ENCODE measurements at regions not wholly inside any gene's neighbourhood (a gene's known extent, or its start where the extent isn't known, plus 50 kb on each side); places are given as distances from the start of the nearest gene placed in this dataset.
A peak's percentile ranks its signal among the peaks of the same experiment; 100 is the strongest.

DNA sequence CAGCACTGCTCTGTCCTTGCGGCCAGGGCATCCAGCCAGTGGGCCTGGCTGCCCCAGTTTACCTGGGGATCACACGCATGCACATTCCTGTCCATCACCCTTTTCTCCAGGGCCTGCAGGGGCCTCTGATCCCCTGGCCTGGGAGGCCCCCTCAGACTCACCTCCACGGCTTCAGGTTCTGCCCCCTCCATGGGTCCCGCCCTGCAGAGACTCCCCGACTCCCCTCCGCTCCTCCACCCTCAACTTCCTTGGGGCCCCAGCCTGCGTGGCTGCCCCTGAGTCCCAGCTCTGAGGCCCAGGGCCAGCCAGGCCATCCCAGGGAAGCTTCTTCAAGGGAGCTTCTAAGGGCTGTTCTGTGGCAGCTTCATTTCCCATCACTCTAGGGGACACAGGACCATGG lies 324.1 kb downstream of the TCERG1L start:
- Histone ChIP-seq H3K4me3 (no peak overlapping the region), H3K4me1 (ENCODE audit: control insufficient read depth in 5 of 5, insufficient read depth in 5 of 5, low read length in 5 of 5) (peaks cover 0 to 5% (median 0%) of the 10 kb centered on the region in 5 donors), H3K27ac (ENCODE audit: low read depth in 1 of 2, low read length in 1 of 2) (no peak overlapping the region), H3K27me3 (ENCODE audit: control insufficient read depth in 3 of 3, insufficient read depth in 3 of 3, low read length in 2 of 3) (peaks cover 0 to 4% (median 0%) of the 10 kb centered on the region in 3 donors), H3K36me3 (ENCODE audit: control insufficient read depth in 4 of 4, insufficient read depth in 4 of 4, low read length in 4 of 4) (no peaks in the 10 kb centered on the region), H3K9ac (ENCODE audit: insufficient read depth in 1 of 2, low read length in 2 of 2) (no peak overlapping the region), H3K9me3 (ENCODE audit: control insufficient read depth in 4 of 4, insufficient read depth in 3 of 4, low read length in 3 of 4) (peaks cover 0 to 3% (median 1%) of the 10 kb centered on the region in 4 donors)
- TF ChIP-seq, protein P1, sequence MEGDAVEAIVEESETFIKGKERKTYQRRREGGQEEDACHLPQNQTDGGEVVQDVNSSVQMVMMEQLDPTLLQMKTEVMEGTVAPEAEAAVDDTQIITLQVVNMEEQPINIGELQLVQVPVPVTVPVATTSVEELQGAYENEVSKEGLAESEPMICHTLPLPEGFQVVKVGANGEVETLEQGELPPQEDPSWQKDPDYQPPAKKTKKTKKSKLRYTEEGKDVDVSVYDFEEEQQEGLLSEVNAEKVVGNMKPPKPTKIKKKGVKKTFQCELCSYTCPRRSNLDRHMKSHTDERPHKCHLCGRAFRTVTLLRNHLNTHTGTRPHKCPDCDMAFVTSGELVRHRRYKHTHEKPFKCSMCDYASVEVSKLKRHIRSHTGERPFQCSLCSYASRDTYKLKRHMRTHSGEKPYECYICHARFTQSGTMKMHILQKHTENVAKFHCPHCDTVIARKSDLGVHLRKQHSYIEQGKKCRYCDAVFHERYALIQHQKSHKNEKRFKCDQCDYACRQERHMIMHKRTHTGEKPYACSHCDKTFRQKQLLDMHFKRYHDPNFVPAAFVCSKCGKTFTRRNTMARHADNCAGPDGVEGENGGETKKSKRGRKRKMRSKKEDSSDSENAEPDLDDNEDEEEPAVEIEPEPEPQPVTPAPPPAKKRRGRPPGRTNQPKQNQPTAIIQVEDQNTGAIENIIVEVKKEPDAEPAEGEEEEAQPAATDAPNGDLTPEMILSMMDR (IDR thresholded peaks at IDR 0.05; ENCODE audit: control extremely low read depth, extremely low read depth) = no peak
- DNase-seq = no peak
- ATAC-seq (ENCODE audit: insufficient read depth, low FRiP score) = no peak
- WGBS, 2 donors = 86 to 90% methylated on average over 7 of the region's 7 CpGs

DNA sequence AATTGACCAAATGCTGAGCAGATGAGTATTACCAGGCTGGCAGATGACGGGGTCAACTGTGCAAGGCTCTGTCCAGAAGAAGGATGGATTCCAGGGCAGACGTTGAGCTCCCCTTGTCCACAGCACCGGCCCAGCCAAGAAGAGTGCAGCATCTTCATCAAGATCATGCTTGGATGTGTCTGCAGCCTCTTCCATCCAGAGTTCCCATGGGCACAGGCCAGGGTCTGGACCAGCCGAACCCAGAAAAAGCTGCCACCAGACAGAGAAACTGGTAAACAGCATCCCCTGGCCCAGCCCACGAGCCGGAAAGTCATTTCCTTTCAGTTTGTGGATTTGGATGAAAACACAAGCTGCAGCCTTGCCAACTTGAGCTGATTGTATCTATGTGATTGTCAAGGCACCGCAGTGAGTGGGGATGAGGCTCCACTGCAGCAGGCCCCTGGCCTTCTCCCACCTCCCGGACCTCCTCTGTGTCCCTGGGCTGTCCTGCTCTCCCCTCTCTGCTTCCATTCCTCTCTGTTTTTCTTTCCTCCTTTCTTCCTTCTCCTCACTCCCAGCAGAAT lies 321.8 kb downstream of the TCERG1L start:
- TF ChIP-seq, protein P1 (IDR thresholded peaks at IDR 0.05; ENCODE audit: control extremely low read depth, extremely low read depth) = no peak
- no peak overlapping the region for H3K9ac ChIP-seq (ENCODE audit: insufficient read depth in 1 of 2, low read length in 2 of 2)
- no peaks in the 10 kb centered on the region for H3K36me3 ChIP-seq (ENCODE audit: control insufficient read depth in 4 of 4, insufficient read depth in 4 of 4, low read length in 4 of 4)
- H3K4me1 ChIP-seq (ENCODE audit: control insufficient read depth in 5 of 5, insufficient read depth in 5 of 5, low read length in 5 of 5) = peaks cover 0 to 5% (median 0%) of the 10 kb centered on the region in 5 donors
- no peak overlapping the region for H3K4me3 ChIP-seq
- DNase-seq = peak in 2 of 3 donors; percentile 18 to 64
- H3K27me3 ChIP-seq (ENCODE audit: control insufficient read depth in 3 of 3, insufficient read depth in 3 of 3, low read length in 2 of 3) = peaks cover 0 to 4% (median 0%) of the 10 kb centered on the region in 3 donors
- H3K27ac ChIP-seq (ENCODE audit: low read depth in 1 of 2, low read length in 1 of 2) = no peak overlapping the region
- H3K9me3 ChIP-seq (ENCODE audit: control insufficient read depth in 4 of 4, insufficient read depth in 3 of 4, low read length in 3 of 4) = no peaks in the 10 kb centered on the region
- WGBS, 2 donors = 48 to 58% methylated on average over 8 of the region's 8 CpGs
- no peak for ATAC-seq (ENCODE audit: insufficient read depth, low FRiP score)

DNA sequence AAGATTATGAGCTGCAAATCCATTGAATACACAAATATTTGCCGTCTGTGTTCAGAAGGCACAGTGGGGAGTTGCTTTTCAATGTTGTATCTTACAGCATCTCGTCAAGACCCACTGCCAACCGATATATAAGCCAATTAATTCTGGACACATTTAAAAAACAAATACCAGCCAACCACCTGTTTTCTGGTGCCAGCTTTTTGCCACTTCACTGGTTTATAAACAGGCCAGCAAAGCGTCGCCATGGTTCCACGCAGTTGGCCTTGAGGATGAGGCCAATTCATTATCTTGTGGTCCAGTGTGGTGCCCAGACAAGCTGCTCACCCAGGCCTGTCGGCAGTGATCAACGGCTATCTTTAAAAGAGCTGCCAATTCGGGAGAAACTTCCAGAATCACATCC lies 321.0 kb downstream of the TCERG1L start:
- TF ChIP-seq, protein P1 (IDR thresholded peaks at IDR 0.05; ENCODE audit: control extremely low read depth, extremely low read depth) = no peak
- no peak overlapping the region for H3K4me3 ChIP-seq
- H3K9ac ChIP-seq (ENCODE audit: insufficient read depth in 1 of 2, low read length in 2 of 2) = no peak overlapping the region
- no peak overlapping the region for H3K27ac ChIP-seq (ENCODE audit: low read depth in 1 of 2, low read length in 1 of 2)
- no peaks in the 10 kb centered on the region for H3K9me3 ChIP-seq (ENCODE audit: control insufficient read depth in 4 of 4, insufficient read depth in 3 of 4, low read length in 3 of 4)
- 84 to 88% methylated on average over 9 of the region's 9 CpGs for WGBS, 2 donors
- ATAC-seq (ENCODE audit: insufficient read depth, low FRiP score) = no peak
- peaks cover 0 to 5% (median 0%) of the 10 kb centered on the region in 5 donors for H3K4me1 ChIP-seq (ENCODE audit: control insufficient read depth in 5 of 5, insufficient read depth in 5 of 5, low read length in 5 of 5)
- peaks cover 0 to 8% (median 0%) of the 10 kb centered on the region in 3 donors for H3K27me3 ChIP-seq (ENCODE audit: control insufficient read depth in 3 of 3, insufficient read depth in 3 of 3, low read length in 2 of 3)
- no peaks in the 10 kb centered on the region for H3K36me3 ChIP-seq (ENCODE audit: control insufficient read depth in 4 of 4, insufficient read depth in 4 of 4, low read length in 4 of 4)
- peak in 1 of 3 donors; percentile 3 for DNase-seq
